ENCODE measurements at regions not wholly inside any gene's neighbourhood (a gene's known extent, or its start where the extent isn't known, plus 50 kb on each side); places are given as distances from the start of the nearest gene placed in this dataset.
"Not testable (repeated sequence)": the region's sequence is repeated elsewhere in the genome, so short reads cannot be mapped to it uniquely, and the experiment has no call there.

DNA sequence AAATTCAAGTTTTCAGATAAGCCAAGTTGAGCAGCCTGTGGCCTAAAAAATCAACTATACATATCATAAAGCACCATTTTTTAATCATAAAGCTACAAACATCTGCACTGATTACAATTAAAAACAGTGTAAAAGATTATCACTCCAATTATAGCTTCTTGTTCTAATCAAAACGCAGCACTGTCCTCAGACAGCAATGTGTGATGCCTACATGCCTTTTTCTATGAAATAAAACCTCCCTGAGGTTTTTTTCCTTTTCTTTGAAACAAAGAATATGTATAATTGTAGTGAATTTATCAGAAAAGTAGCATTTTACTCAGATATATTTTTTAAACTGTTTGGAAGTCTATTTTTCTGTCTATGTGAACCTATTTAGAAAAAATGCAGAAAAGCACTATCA, 366.1 kb upstream of the CCNH start:
- H3K4me1 Mint-ChIP-seq, result no peaks in the 10 kb centered on the region
- ATAC-seq (no peak), DNase-seq (no peak)
- no peaks in the 10 kb centered on the region for H3K9me3 Mint-ChIP-seq
- H3K4me3 Mint-ChIP-seq, result no peak overlapping the region
- H3K27ac Mint-ChIP-seq, result no peak overlapping the region
- peaks cover 17% of the 10 kb centered on the region for H3K27me3 Mint-ChIP-seq

DNA sequence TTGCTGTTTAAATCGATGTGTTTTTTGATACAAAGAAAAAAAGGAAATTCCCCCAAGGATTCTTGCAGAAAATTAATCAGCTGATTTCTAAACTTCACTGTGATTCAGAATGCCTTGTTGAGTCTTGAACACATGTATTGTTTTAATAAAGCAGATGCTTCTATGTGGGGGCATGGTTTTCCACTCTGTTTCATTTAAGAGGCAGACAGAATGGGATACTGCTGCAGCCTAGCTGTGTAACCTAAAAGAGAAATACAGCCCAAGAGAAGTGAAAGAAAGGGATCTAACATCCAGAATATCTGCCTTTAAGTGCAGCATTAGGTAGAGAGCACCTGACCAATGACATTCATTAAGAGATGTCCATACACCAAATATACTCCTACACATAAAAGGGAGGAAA, 365.1 kb upstream of the CCNH start:
- no peak for DNase-seq
- no peak for ATAC-seq
- peaks cover 25% of the 10 kb centered on the region for H3K27me3 Mint-ChIP-seq
- no peaks in the 10 kb centered on the region for H3K9me3 Mint-ChIP-seq
- no peaks in the 10 kb centered on the region for H3K4me1 Mint-ChIP-seq
- no peak overlapping the region for H3K27ac Mint-ChIP-seq
- H3K4me3 Mint-ChIP-seq, result no peak overlapping the region

DNA sequence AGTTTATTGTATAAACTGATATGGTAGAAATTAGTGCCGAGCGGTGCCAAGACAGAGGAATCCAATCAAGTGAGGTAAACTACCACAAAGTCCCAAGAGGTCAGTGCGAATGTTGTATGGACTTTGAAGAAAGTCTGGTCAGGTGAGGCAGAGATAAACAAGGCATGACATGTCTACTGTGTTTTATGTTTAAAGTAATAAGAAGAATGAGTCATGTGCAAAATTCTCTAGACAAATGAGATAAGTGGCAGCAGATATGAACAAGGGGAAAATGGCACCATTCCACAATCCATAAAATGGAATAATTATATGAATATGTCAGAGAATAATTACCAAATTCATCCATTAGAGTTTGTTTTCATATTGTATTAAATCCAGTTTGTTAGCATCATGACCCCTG, 364.1 kb upstream of the CCNH start:
- ATAC-seq, result no peak
- no peak for DNase-seq
- Mint-ChIP-seq H3K4me1 (no peaks in the 10 kb centered on the region), H3K4me3 (no peak overlapping the region), H3K9me3 (no peaks in the 10 kb centered on the region), H3K27me3 (peaks cover 23% of the 10 kb centered on the region), H3K27ac (no peak overlapping the region)

DNA sequence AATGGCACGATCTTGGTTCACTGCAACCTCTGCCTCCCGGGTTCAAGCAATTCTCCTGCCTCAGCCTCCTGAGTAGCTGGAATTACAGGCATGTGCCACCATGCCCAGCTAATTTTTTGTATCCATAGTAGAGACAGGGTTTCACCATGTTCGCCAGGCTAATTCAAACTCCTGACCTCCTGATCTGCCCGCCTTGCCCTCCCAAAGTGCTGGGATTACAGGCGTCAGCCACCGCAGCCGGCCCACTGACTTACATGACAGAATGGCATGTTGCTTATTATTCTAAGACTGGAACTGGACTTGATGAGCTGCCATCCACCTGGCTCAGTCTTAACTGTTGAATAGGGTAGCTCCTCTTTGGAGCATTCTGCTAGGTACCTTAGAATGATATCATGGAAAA, 363.6 kb upstream of the CCNH start:
- not testable (repeated sequence) for H3K27ac Mint-ChIP-seq, H3K9me3 Mint-ChIP-seq, ATAC-seq, H3K4me1 Mint-ChIP-seq, DNase-seq, H3K4me3 Mint-ChIP-seq
- peaks cover 18% of the 10 kb centered on the region for H3K27me3 Mint-ChIP-seq

DNA sequence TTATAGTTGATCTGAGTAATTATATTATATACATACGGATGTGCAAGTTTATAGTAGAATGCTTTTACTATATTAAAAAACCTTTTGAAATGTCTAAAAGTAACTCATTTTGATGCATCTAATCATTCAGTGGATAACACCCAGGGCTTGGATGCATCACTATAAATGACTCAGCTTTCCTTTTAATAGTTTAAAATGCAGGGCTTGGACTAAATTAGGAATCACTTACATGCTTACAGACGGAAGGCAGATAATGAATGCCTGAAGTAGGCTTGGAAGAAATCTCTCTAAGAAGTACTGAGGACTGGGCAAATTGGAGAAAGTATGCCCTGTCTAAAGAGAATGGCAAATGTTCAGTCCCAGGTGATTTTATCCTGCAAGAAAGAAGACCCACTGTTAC, 362.5 kb upstream of the CCNH start:
- peaks cover 19% of the 10 kb centered on the region for H3K27me3 Mint-ChIP-seq
- no peak for ATAC-seq

DNA sequence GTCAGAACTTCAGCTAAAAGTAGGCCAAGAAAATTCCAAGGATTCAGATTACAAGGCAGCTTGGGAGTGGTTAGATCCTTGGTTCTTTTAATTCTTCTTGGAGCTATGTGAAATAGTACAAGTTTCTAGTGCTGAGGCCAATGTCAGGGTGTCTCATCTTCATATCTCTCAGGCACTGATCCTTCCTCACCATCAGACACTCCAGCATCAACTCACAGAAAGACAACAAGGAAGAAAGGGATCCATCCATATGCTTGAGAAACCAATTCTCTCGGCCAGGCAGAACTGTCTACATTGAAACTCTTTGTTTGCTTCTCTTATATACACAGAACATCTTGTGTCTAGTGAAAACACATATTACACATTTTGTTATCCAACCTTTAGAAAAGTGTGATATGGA, 362.1 kb upstream of the CCNH start:
- Mint-ChIP-seq H3K4me3 (no peak overlapping the region), H3K27ac (no peak overlapping the region), H3K27me3 (peaks cover 22% of the 10 kb centered on the region), H3K9me3 (no peaks in the 10 kb centered on the region), H3K4me1 (no peaks in the 10 kb centered on the region)
- ATAC-seq (no peak), DNase-seq (no peak)

More for the DNA sequence above, 362.5 kb upstream of the CCNH start:
- H3K4me3 Mint-ChIP-seq, result no peak overlapping the region
- no peaks in the 10 kb centered on the region for H3K4me1 Mint-ChIP-seq
- no peak for DNase-seq
- H3K9me3 Mint-ChIP-seq, result no peaks in the 10 kb centered on the region
- H3K27ac Mint-ChIP-seq, result no peak overlapping the region

DNA sequence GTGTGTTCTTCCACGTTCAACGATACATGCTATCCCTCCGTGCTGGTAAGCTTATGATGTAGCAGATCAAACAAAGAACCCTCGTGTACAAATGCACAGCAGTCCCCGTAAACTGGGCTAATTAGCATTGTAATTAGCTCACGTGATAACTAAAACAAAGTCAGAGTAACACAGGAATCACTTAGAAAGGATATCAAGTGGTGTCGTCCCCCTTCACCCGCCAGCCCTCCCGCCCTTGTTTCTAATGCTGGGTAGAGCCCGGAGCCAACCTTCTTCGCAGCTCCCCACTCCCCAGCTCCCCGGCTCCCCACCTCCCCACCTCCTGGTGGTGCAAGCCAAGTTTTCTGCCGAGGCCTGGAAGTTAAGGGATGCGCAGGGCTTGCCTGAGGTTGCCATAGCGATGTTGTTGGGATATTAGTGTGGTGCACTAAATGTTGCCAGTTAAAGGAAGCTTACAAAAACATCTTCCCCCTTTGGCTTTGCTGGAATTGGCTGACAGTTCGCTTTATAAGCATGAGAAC, 357.9 kb upstream of the CCNH start:
- no peak for DNase-seq
- Mint-ChIP-seq H3K4me1 (no peaks in the 10 kb centered on the region), H3K4me3 (no peak overlapping the region)

DNA sequence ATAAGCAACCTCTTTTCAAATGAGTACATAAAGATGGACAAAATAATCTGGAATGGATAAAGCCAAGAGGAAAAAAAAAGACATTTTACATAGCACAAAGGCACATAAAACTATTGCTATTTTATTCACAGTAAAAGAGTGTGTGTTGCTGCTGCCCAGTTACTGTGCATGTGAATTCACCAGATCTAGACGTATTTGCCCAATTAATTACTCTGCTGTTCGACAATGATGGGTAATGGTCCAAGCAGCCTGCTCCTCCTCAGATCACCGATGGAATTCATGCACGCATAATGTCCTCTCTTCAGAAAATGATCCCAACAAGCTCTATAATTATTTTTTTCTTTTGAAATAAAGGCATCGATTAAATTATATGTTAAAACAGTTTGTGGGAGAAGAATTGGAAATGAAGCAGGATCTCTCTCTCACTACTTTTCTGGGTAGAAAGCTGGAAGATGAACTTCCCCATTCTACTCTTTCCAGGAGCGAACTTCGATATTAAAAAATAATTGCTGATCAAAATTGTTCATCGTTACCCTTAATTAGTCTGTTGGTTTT, 357.4 kb upstream of the CCNH start:
- DNase-seq, result no peak
- H3K4me1 Mint-ChIP-seq, result no peaks in the 10 kb centered on the region

More for the DNA sequence above, 357.9 kb upstream of the CCNH start:
- Mint-ChIP-seq H3K9me3 (no peaks in the 10 kb centered on the region), H3K27me3 (peaks cover 36% of the 10 kb centered on the region), H3K27ac (no peak overlapping the region)
- ATAC-seq, result no peak

DNA sequence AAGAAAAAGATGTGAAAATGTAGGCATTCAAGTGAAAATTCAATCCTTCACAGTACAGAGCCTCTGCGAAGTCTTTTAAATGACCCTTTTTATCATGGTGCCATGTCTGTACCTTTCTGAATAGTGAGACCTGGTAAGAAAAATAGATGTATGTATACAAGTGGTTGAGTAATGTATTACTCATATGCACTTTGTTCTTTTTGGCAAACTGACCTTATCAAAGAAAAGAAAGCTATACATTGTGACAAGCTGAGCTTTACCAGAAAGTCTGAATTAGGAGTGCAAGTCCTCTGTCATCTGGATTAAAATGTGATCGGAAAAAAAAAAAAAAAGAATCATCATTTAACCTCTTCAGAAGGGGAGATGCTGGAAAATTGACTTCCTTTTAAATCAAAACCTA, 356.4 kb upstream of the CCNH start:
- Mint-ChIP-seq H3K27ac (no peak overlapping the region), H3K9me3 (no peaks in the 10 kb centered on the region), H3K4me3 (no peak overlapping the region), H3K27me3 (peaks cover 29% of the 10 kb centered on the region), H3K4me1 (no peaks in the 10 kb centered on the region)
- no peak for DNase-seq
- ATAC-seq, result no peak

More for the DNA sequence above, 357.4 kb upstream of the CCNH start:
- no peak overlapping the region for H3K27ac Mint-ChIP-seq
- no peaks in the 10 kb centered on the region for H3K9me3 Mint-ChIP-seq
- no peak overlapping the region for H3K4me3 Mint-ChIP-seq
- ATAC-seq, result no peak
- H3K27me3 Mint-ChIP-seq, result peaks cover 35% of the 10 kb centered on the region

DNA sequence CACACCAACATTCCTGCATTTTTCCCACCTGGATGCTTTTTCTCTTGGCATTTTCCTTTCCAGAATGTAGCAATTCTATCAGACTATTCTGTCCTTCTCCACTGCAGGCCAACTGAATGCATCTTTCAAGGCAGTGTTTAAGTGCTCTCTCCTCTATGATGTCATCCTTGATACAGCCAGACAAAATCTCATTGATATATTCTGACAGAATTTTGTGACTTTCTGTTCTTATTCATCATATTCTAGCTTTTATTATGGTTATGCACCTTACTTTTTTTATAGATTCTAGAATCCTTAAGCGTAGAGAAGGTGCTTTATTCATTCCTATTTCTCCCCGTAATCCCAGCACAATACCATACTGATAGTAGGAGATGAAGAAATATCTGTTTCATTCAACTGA, 355.5 kb upstream of the CCNH start:
- ATAC-seq (no peak), DNase-seq (no peak)
- Mint-ChIP-seq H3K4me3 (no peak overlapping the region), H3K9me3 (no peaks in the 10 kb centered on the region), H3K4me1 (no peaks in the 10 kb centered on the region), H3K27me3 (peaks cover 23% of the 10 kb centered on the region), H3K27ac (no peak overlapping the region)

DNA sequence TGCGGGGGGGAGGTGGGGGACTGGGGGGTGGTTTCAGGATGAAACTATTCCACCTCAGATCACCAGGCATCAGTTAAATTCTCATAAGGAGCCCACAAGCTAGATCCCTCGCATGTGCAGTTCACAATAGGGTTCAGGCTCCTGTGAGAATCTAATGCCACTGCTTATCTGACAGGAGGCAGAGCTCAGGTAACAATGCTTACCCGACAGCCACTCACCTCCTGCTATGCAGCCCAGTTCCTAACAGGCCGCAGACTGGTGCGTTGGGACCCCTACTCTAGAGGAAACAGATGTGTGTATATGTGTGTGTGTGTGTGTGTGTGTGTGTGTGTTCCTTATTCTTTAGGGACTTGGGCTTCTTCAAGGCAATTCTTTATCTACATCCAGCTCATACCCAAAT, 352.3 kb upstream of the CCNH start:
- Mint-ChIP-seq H3K27ac (no peak overlapping the region), H3K27me3 (peaks cover 23% of the 10 kb centered on the region), H3K4me1 (no peaks in the 10 kb centered on the region), H3K9me3 (no peaks in the 10 kb centered on the region), H3K4me3 (no peak overlapping the region)
- no peak for DNase-seq
- ATAC-seq, result no peak

DNA sequence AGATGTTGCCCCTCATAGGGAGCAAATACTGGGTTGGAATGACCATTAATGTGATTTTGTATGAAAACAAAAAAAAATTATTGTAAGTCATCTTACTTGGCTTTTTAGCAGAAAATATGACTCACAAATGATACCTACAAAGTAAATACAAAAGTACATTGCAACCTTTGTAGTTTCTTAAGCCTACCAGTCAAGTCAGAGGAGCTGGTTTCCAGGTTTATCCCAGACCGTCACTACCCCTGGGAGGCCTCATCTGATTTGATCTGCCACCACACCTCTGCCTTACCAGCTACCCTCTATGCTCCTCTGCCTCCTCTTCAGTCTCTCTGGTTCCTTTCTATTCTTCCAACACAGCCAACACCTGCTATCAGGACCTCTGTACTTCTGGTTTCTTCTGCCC, 349.9 kb upstream of the CCNH start:
- H3K4me3 Mint-ChIP-seq, result no peak overlapping the region
- ATAC-seq, result no peak
- no peak overlapping the region for H3K27ac Mint-ChIP-seq
- peaks cover 15% of the 10 kb centered on the region for H3K27me3 Mint-ChIP-seq
- no peaks in the 10 kb centered on the region for H3K4me1 Mint-ChIP-seq
- no peaks in the 10 kb centered on the region for H3K9me3 Mint-ChIP-seq
- DNase-seq, result no peak

DNA sequence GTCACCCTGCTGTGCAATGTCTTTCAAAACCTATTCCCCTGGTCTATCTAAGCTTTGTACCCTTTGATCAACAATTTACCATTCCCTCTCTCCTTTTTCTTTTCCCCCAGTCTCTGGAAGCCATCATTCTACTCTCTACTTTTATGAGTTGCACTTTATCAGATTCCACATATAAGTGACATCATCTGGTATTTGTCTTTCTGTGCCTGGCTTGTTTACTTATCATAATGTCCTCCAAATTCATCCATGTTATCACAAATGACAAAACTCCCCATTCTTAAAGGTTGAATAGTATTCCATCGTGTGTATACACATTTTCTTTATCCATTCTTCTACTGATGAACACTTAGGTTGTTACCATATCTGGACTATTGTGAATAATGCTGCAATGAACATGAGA, 344.2 kb upstream of the CCNH start:
- no peak overlapping the region for H3K27ac Mint-ChIP-seq
- no peaks in the 10 kb centered on the region for H3K9me3 Mint-ChIP-seq
- peaks cover 15% of the 10 kb centered on the region for H3K27me3 Mint-ChIP-seq
- ATAC-seq, result no peak
- no peaks in the 10 kb centered on the region for H3K4me1 Mint-ChIP-seq
- no peak for DNase-seq
- H3K4me3 Mint-ChIP-seq, result no peak overlapping the region

DNA sequence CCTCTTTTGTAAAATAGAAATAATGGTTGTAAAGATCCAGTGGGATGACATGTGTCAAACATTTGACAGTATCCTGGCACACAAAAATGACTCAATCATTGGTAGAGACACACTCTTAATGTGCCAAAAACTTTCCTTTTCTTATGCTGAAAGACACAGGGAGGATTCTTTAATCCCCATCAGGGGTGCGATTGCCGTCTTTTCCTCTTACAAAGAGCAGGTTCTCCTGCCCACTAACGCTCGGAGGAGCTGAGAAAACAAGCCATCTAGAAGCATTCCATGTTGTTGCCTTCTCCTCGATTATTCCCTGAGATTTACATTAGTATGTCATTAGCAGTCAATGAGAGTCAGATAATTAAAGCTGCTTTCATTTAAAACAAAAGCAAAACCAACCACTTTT, 342.6 kb upstream of the CCNH start:
- no peak for ATAC-seq
- H3K4me3 Mint-ChIP-seq, result no peak overlapping the region
- DNase-seq, result no peak

DNA sequence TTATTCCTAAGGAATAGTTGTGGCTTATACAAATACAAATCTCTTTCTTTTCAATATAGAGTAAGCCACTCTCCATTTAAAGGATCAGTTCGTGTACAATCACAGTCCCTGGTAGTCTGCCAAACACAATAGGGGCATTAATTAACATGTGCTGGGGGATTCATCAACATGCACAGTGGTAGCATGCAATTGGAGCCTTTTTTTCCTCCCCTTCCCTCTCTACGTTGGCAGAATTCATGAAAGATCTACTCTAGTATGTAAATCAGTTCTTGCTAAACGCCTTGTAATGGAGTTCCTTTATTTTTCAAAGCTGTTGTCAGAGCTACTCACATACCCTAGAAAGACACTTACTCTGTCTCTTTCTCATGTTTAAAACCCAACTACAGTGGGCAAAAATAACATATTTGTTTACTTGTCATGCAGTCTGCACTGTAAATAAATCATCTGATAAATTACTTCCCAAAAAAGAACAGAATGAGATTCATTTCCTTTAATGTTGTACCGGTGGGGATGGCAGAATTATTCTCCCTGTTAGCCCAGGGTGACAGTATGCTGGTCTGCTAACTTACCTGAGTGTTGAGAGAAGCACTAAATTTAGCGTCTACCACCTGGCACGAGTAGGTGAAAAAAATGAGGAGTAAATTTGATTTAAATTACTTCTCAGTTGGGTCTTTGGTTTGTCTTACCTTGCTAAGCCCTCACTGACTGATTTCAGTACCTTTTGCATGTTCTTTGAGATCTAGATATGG, 341.5 kb upstream of the CCNH start:
- no peak overlapping the region for H3K4me3 Mint-ChIP-seq
- H3K27me3 Mint-ChIP-seq, result peaks cover 15% of the 10 kb centered on the region

More for the DNA sequence above, 342.6 kb upstream of the CCNH start:
- Mint-ChIP-seq H3K27ac (no peak overlapping the region), H3K4me1 (no peaks in the 10 kb centered on the region), H3K27me3 (peaks cover 15% of the 10 kb centered on the region), H3K9me3 (no peaks in the 10 kb centered on the region)

DNA sequence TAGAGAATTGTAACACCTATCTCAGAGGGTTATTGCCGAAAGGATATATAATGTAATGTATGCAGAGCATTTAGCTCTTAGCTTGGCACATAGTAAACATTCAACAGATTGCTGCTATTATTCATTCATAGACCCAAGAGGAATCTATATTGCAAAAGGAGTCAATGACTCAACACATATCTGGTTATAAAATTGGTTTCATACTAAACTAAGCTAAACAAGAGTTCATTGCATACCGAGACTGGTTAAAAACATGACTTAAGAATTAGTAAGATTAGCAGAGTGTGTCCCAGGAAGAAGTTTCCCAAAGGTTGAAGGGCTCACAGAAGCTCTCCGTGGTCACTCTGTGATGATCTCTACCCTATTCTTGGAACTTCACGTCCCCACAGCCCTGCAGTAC, 339.6 kb upstream of the CCNH start:
- no peak for DNase-seq

More for the DNA sequence above, 341.5 kb upstream of the CCNH start:
- DNase-seq (no peak), ATAC-seq (no peak)
- Mint-ChIP-seq H3K4me1 (no peaks in the 10 kb centered on the region), H3K27ac (no peak overlapping the region), H3K9me3 (no peaks in the 10 kb centered on the region)

DNA sequence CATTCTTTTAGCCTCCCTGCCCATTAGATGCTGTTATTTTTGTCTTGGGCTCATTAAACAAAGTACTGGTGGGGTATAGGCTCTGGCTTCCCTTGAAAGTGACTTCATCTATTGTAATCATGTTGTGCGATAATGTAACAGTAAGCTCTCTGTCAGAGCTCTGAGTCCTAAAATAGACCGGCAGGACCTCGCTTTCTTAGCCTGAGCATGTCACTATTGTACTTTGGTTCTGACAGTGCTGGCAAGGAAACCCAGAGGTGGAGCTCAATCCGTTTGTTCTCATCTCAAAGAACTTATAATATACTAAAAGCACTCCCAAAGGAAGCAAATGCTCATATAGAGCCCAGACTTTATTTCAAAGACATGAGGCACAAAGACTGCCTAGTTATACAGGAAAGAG, 339.1 kb upstream of the CCNH start:
- Mint-ChIP-seq H3K4me1 (no peaks in the 10 kb centered on the region), H3K27me3 (peaks cover 10% of the 10 kb centered on the region), H3K9me3 (no peaks in the 10 kb centered on the region), H3K27ac (no peak overlapping the region), H3K4me3 (no peak overlapping the region)
- DNase-seq, result no peak
- no peak for ATAC-seq

More for the DNA sequence above, 339.6 kb upstream of the CCNH start:
- H3K27me3 Mint-ChIP-seq, result peaks cover 15% of the 10 kb centered on the region
- no peaks in the 10 kb centered on the region for H3K4me1 Mint-ChIP-seq
- no peak for ATAC-seq
- no peak overlapping the region for H3K4me3 Mint-ChIP-seq
- no peak overlapping the region for H3K27ac Mint-ChIP-seq
- H3K9me3 Mint-ChIP-seq, result no peaks in the 10 kb centered on the region
